CD14-positive monocyte (primary cell): ENCODE measurements at regions not wholly inside any gene's neighbourhood (a gene's known extent, or its start where the extent isn't known, plus 50 kb on each side); places are given as distances from the start of the nearest gene placed in this dataset.

Experiments
- DNase-seq, 3 donors: peaks; one replicate each; pipeline ENCODE4 v3.0.0-alpha.2; 2011 to 2022
- H2AFZ ChIP-seq: 2 replicates; pipeline ENCODE4 v1.6.0; 2012; ENCODE audit warnings: mild to moderate bottlenecking, low read depth, low read length, inconsistent platforms; ENCODE audit not compliant: insufficient read depth, poor library complexity, severe bottlenecking
- H3K27ac ChIP-seq, 2 donors: 1 replicate in 1 of 2; 2 replicates in 1 of 2; pipeline ENCODE4 v1.5.1; 2012 to 2013; ENCODE audit warnings: low read length in 2 of 2, control low read depth in 1 of 2, inconsistent platforms in 1 of 2, low read depth in 1 of 2, mild to moderate bottlenecking in 1 of 2
- H3K27me3 ChIP-seq, 2 donors: one replicate each; pipeline versions ENCODE4 v1.6.0 to v1.6.1; 2011 to 2013; ENCODE audit warnings: low read length in 2 of 2; ENCODE audit not compliant: control insufficient read depth in 2 of 2, insufficient read depth in 2 of 2
- H3K36me3 ChIP-seq, 2 donors: replicated peaks in 1 of 2; 1 replicate in 1 of 2; 2 replicates in 1 of 2; pipeline versions ENCODE4 v1.5.1 to v1.6.1; 2012 to 2013; ENCODE audit warnings: low read length in 2 of 2, control low read depth in 1 of 2, inconsistent platforms in 1 of 2, mild to moderate bottlenecking in 1 of 2; ENCODE audit not compliant: insufficient read depth in 2 of 2, control insufficient read depth in 1 of 2
- H3K4me1 ChIP-seq, 2 donors: 1 replicate in 1 of 2; 2 replicates in 1 of 2; pipeline versions ENCODE4 v1.5.1 to v1.6.1; 2012 to 2013; ENCODE audit warnings: low read length in 2 of 2, control low read depth in 1 of 2, inconsistent platforms in 1 of 2, mild to moderate bottlenecking in 1 of 2, moderate library complexity in 1 of 2; ENCODE audit not compliant: insufficient read depth in 2 of 2, control insufficient read depth in 1 of 2
- H3K4me2 ChIP-seq: replicated peaks from 2 replicates; pipeline ENCODE3; 2012; ENCODE audit warnings: low read length, moderate library complexity, mild to moderate bottlenecking; ENCODE audit not compliant: poor library complexity, severe bottlenecking; ENCODE audit errors: extremely low read depth
- H3K4me3 ChIP-seq, 3 experiments: fragments of 200-600 bp in 1 of 3; sonication (generic) in 1 of 3; replicated peaks in 1 of 3; 1 replicate in 2 of 3; 2 replicates in 1 of 3; pipeline ENCODE4 v1.5.1; 2011 to 2013; ENCODE audit warnings: low read length in 3 of 3, mild to moderate bottlenecking in 3 of 3, control low read depth in 2 of 3, low read depth in 2 of 3, inconsistent platforms in 1 of 3, moderate library complexity in 1 of 3
- H3K79me2 ChIP-seq: 2 replicates; pipeline ENCODE4 v1.6.0; 2012; ENCODE audit warnings: mild to moderate bottlenecking, control low read depth, inconsistent platforms, low read length, moderate library complexity; ENCODE audit not compliant: insufficient read depth
- H3K9ac ChIP-seq: 2 replicates; pipeline ENCODE4 v1.6.0; 2017; ENCODE audit warnings: low read length, mild to moderate bottlenecking; ENCODE audit not compliant: insufficient read depth, poor library complexity, severe bottlenecking
- H3K9me3 ChIP-seq, 2 donors: replicated peaks in 1 of 2; 1 replicate in 1 of 2; 2 replicates in 1 of 2; pipeline versions ENCODE4 v1.5.1 to v1.6.1; 2012 to 2013; ENCODE audit warnings: low read length in 2 of 2, control low read depth in 1 of 2; ENCODE audit not compliant: control insufficient read depth in 1 of 2, insufficient read depth in 1 of 2
- H4K20me1 ChIP-seq: 2 replicates; pipeline ENCODE4 v1.6.0; 2012; ENCODE audit warnings: mild to moderate bottlenecking, low read length, control low read depth, moderate library complexity; ENCODE audit not compliant: insufficient read depth
- H3K27ac Mint-ChIP-seq, 7 donors: one replicate each; pipeline ENCODE4 v1.8.0; 2020; ENCODE audit warnings: mild to moderate bottlenecking in 7 of 7, mixed read lengths in 7 of 7, moderate library complexity in 6 of 7, inconsistent platforms in 2 of 7
- H3K27me3 Mint-ChIP-seq, 3 donors: one replicate each; pipeline ENCODE4 v1.8.0; 2021 to 2022; ENCODE audit warnings: low read depth in 3 of 3, mild to moderate bottlenecking in 3 of 3, mixed read lengths in 3 of 3, moderate library complexity in 3 of 3, inconsistent platforms in 1 of 3
- H3K36me3 Mint-ChIP-seq, 2 donors: one replicate each; pipeline ENCODE4 v1.8.0; 2020; ENCODE audit warnings: mixed read lengths in 2 of 2, inconsistent platforms in 1 of 2, mild to moderate bottlenecking in 1 of 2
- H3K4me1 Mint-ChIP-seq: one replicate; pipeline ENCODE4 v1.8.0; 2020; ENCODE audit warnings: mild to moderate bottlenecking, mixed read lengths
- H3K4me3 Mint-ChIP-seq, 2 donors: one replicate each; pipeline ENCODE4 v1.8.0; 2020; ENCODE audit warnings: mild to moderate bottlenecking in 2 of 2, mixed read lengths in 2 of 2, moderate library complexity in 1 of 2
- H3K9me3 Mint-ChIP-seq, 7 donors: one replicate each; pipeline ENCODE4 v1.8.0; 2020 to 2022; ENCODE audit warnings: mixed read lengths in 7 of 7, mild to moderate bottlenecking in 6 of 7, moderate library complexity in 6 of 7, inconsistent platforms in 2 of 7
- CTCF ChIP-seq: fragments of 200-600 bp; IDR thresholded peaks from one replicate; pipeline ENCODE4 v1.8.0; 2022; ENCODE audit warnings: antibody characterized with exemption, mild to moderate bottlenecking
- WGBS: methylation state at CpG from one replicate; pipeline ENCODE4 v1.1.5; 2013; ENCODE audit warnings: missing lambda C conversion rate; ENCODE audit not compliant: insufficient coverage; 5-methylcytosine and 5-hydroxymethylcytosine counted together
- intact Hi-C, 2 donors: fragments of 100-400 bp; cut with micrococcal nuclease; formaldehyde crosslinking; loops; one replicate each; pipeline versions ENCODE4 v1.15.0 to v1.15.1; 2023

GRCh38 chr1:4506591-4506990, 147.8 kb upstream of the AJAP1 start:
- Histone ChIP-seq H3K27me3 (no peaks in the 10 kb centered on the region), H3K79me2 (no peaks in the 10 kb centered on the region), H3K9ac (no peak overlapping the region), H3K4me3 (no peak overlapping the region), H3K9me3 (no peaks in the 10 kb centered on the region), H3K27ac (no peak overlapping the region), H3K36me3 (no peaks in the 10 kb centered on the region), H3K4me1 (no peaks in the 10 kb centered on the region), H3K4me2 (no peak overlapping the region), H2AFZ (no peak overlapping the region), H4K20me1 (no peaks in the 10 kb centered on the region)
- Mint-ChIP-seq H3K27me3 (peaks cover 0 to 6% (median 1%) of the 10 kb centered on the region in 3 donors), H3K4me1 (no peaks in the 10 kb centered on the region), H3K9me3 (peaks cover 0 to 8% (median 1%) of the 10 kb centered on the region in 7 donors), H3K36me3 (no peaks in the 10 kb centered on the region), H3K4me3 (no peak overlapping the region), H3K27ac (no peak overlapping the region)
- intact Hi-C loops = no loop called here
- DNase-seq = no peak
- no peak for TF ChIP-seq CTCF
- WGBS = 78% methylated on average over 2 of the region's 4 CpGs

- intact Hi-C loops = no loop called here
- no peaks in the 10 kb centered on the region for H3K4me1 Mint-ChIP-seq
- TF ChIP-seq CTCF = no peak
Observed at GRCh38 chr1:4509206-4509605, 145.2 kb upstream of the AJAP1 start.

More at GRCh38 chr1:4509206-4509605, 145.2 kb upstream of the AJAP1 start:
- no peak overlapping the region for H3K9ac ChIP-seq
- Mint-ChIP-seq H3K9me3 (peaks cover 0 to 4% (median 3%) of the 10 kb centered on the region in 7 donors), H3K27me3 (peaks cover 1 to 6% (median 2%) of the 10 kb centered on the region in 3 donors), H3K36me3 (no peaks in the 10 kb centered on the region), H3K27ac (no peak overlapping the region), H3K4me3 (no peak overlapping the region)
- no peaks in the 10 kb centered on the region for H3K4me1 ChIP-seq
- no peaks in the 10 kb centered on the region for H3K36me3 ChIP-seq
- H2AFZ ChIP-seq = no peak overlapping the region
- H3K79me2 ChIP-seq = no peaks in the 10 kb centered on the region
- WGBS = 41% methylated on average over 7 of the region's 8 CpGs
- no peak for DNase-seq
- no peak overlapping the region for H3K27ac ChIP-seq
- no peak overlapping the region for H3K4me3 ChIP-seq
- no peaks in the 10 kb centered on the region for H3K27me3 ChIP-seq
- H3K9me3 ChIP-seq = no peaks in the 10 kb centered on the region
- no peaks in the 10 kb centered on the region for H4K20me1 ChIP-seq
- H3K4me2 ChIP-seq = no peak overlapping the region
